Endometrial microvascular endothelial cells (primary cell): ENCODE measurements at regions not wholly inside any gene's neighbourhood (a gene's known extent, or its start where the extent isn't known, plus 50 kb on each side); places are given as distances from the start of the nearest gene placed in this dataset.
"Not testable (repeated sequence)": the region's sequence is repeated elsewhere in the genome, so short reads cannot be mapped to it uniquely, and the experiment has no call there.

ENCODE experiments used
- in situ Hi-C: cut with HindIII; loops from 2 replicates; pipeline ENCODE4 v1.10.0; 2017; ENCODE audit warnings: low sequenced_read_pairs, low pct_unique_long_range_greater_than_20kb; ENCODE audit errors: inconsistent ontology term

GRCh38 chr6:121663292-121663810 lies 227.9 kb downstream of the GJA1 start:
- in situ Hi-C loops, result loop anchor here (10.0 kb wide), 1 partner anchor 229 kb away; the partner anchor contains the start of gene GJA1

GRCh38 chr6:121664158-121664557 lies 228.7 kb downstream of the GJA1 start:
- in situ Hi-C loops, result loop anchor here (10.0 kb wide), 1 partner anchor 229 kb away; the partner anchor contains the start of gene GJA1

- in situ Hi-C loops, result loop anchor here (10.0 kb wide), 1 partner anchor 232 kb away; the partner anchor contains the start of gene GJA1
Observed at GRCh38 chr6:121666814-121667213, 231.4 kb downstream of the GJA1 start.

GRCh38 chr6:121668259-121668658 lies 232.8 kb downstream of the GJA1 start:
- in situ Hi-C loops, result loop anchor here (10.0 kb wide), 1 partner anchor 233 kb away; the partner anchor contains the start of gene GJA1

GRCh38 chr6:121670511-121670910 lies 235.1 kb downstream of the GJA1 start:
- in situ Hi-C loops, result no loop called here

- in situ Hi-C loops, result no loop called here
Observed at GRCh38 chr6:121677571-121677970, 242.1 kb downstream of the GJA1 start.

- in situ Hi-C loops, result no loop called here
Observed at GRCh38 chr6:121678245-121678644, 242.8 kb downstream of the GJA1 start.

- in situ Hi-C loops, result no loop called here
Observed at GRCh38 chr6:121680058-121680457, 244.6 kb downstream of the GJA1 start.

GRCh38 chr6:121682666-121683065 lies 247.2 kb downstream of the GJA1 start:
- in situ Hi-C loops, result no loop called here

GRCh38 chr6:121685806-121686205 lies 250.4 kb downstream of the GJA1 start:
- in situ Hi-C loops, result not testable (repeated sequence)

GRCh38 chr6:121686611-121687023 lies 251.2 kb downstream of the GJA1 start:
- in situ Hi-C loops, result no loop called here

GRCh38 chr6:121688974-121689373 lies 253.5 kb downstream of the GJA1 start:
- in situ Hi-C loops, result no loop called here

GRCh38 chr6:121691126-121691551 lies 255.7 kb downstream of the GJA1 start:
- in situ Hi-C loops, result no loop called here

- in situ Hi-C loops, result no loop called here
Observed at GRCh38 chr6:121694389-121694788, 258.9 kb downstream of the GJA1 start.

- in situ Hi-C loops, result no loop called here
Observed at GRCh38 chr6:121694801-121695251, 259.4 kb downstream of the GJA1 start.

GRCh38 chr6:121695329-121695728 lies 259.9 kb downstream of the GJA1 start:
- in situ Hi-C loops, result no loop called here

- in situ Hi-C loops, result no loop called here
Observed at GRCh38 chr6:121697921-121698320, 262.5 kb downstream of the GJA1 start.

- in situ Hi-C loops, result no loop called here
Observed at GRCh38 chr6:121698617-121699016, 263.2 kb downstream of the GJA1 start.

GRCh38 chr6:121703129-121703528 lies 267.7 kb downstream of the GJA1 start:
- in situ Hi-C loops, result not testable (repeated sequence)

- in situ Hi-C loops, result no loop called here
Observed at GRCh38 chr6:121711472-121711871, 276.0 kb downstream of the GJA1 start.

GRCh38 chr6:121717686-121718085 lies 282.2 kb downstream of the GJA1 start:
- in situ Hi-C loops, result no loop called here
